HepG2 (cell line): ENCODE measurements at regions not wholly inside any gene's neighbourhood (a gene's known extent, or its start where the extent isn't known, plus 50 kb on each side); places are given as distances from the start of the nearest gene placed in this dataset.

Experiments used
- ATAC-seq: fragments of 200-7000 bp; cut with Tn5 transposase; 3 replicates; pipeline ENCODE4 v1.9.1; 2020; ENCODE audit warnings: mild to moderate bottlenecking, moderate library complexity
- BruUV-seq: library from RNA; stranded (reverse); fragments of 400-500 nt; replicated peaks from 2 replicates; lab custom pipeline; 2021; lab: Mats Ljungman, UMichigan
- CTCF ChIA-PET: fragments of 300-600 bp; formaldehyde crosslinking; extraction: SDS; loops from one replicate; lab custom pipeline; 2021; ENCODE audit warnings: low total read pairs, inconsistent platforms, low intra/inter-chr PET ratio; lab: Yijun Ruan, JAX
- POLR2A ChIA-PET: fragments of 350-600 bp; sonication (Branson Sonifier 250); formaldehyde crosslinking; loops from one replicate; lab custom pipeline; 2020; ENCODE audit warnings: antibody characterized with exemption, inconsistent platforms; lab: Yijun Ruan, JAX
- DNase-seq: peaks from one replicate; pipeline ENCODE4 v3.0.0-alpha.2; 2015; ENCODE audit warnings: low spot score
- FAIRE-seq: peaks from 3 replicates; lab custom pipeline; 2011; peaks lifted over from hg19 to GRCh38; lab: Jason Lieb, UNC
- H2AFZ ChIP-seq: one replicate; pipeline ENCODE4 v1.6.1; 2011; ENCODE audit warnings: low read length, inconsistent platforms
- H3K27ac ChIP-seq: fragments of 300-600 bp; 3 replicates; pipeline ENCODE4 v1.8.0; 2011; ENCODE audit warnings: mixed run types, mild to moderate bottlenecking, mixed read lengths, low read length, inconsistent platforms; ENCODE audit not compliant: insufficient read depth; ENCODE audit errors: extremely low read length
- H3K27me3 ChIP-seq, 2 experiments: fragments of 200-600 bp in 1 of 2; 2 replicates in 1 of 2; 3 replicates in 1 of 2; pipeline versions ENCODE4 v1.6.0 to v1.8.0; 2011; ENCODE audit warnings: low read length in 2 of 2, mild to moderate bottlenecking in 2 of 2, moderate library complexity in 2 of 2, inconsistent platforms in 1 of 2; ENCODE audit not compliant: insufficient read depth in 2 of 2, control insufficient read depth in 1 of 2
- H3K36me3 ChIP-seq, 2 experiments: fragments of 200-600 bp in 1 of 2; replicated peaks in 1 of 2; 2 replicates in 1 of 2; 3 replicates in 1 of 2; pipeline versions ENCODE4 v1.5.1 to v1.8.0; 2011; ENCODE audit warnings: low read length in 2 of 2, inconsistent platforms in 1 of 2; ENCODE audit not compliant: insufficient read depth in 2 of 2, control insufficient read depth in 1 of 2
- H3K4me1 ChIP-seq: 2 replicates; pipeline ENCODE4 v1.5.1; 2012; ENCODE audit warnings: low read length, inconsistent platforms; ENCODE audit not compliant: insufficient read depth
- H3K4me2 ChIP-seq: 2 replicates; pipeline ENCODE4 v1.6.0; 2011; ENCODE audit warnings: low read depth, low read length, inconsistent platforms
- H3K4me3 ChIP-seq, 3 experiments: fragments of 200-600 bp in 1 of 3; sonication (generic), shearing (Covaris generic) in 1 of 3; replicated peaks in 1 of 3; 2 replicates each; pipeline ENCODE4 v1.5.1; 2011 to 2016; ENCODE audit warnings: low read length in 3 of 3, inconsistent platforms in 2 of 3, low read depth in 2 of 3, mild to moderate bottlenecking in 2 of 3, control low read depth in 1 of 3, mixed read lengths in 1 of 3; ENCODE audit not compliant: insufficient read depth in 1 of 3
- H3K79me2 ChIP-seq: one replicate; pipeline ENCODE4 v1.6.1; 2011; ENCODE audit warnings: low read length, inconsistent platforms; ENCODE audit not compliant: insufficient read depth
- H3K9ac ChIP-seq: 2 replicates; pipeline ENCODE4 v1.6.0; 2011; ENCODE audit warnings: mild to moderate bottlenecking, low read depth, low read length, inconsistent platforms; ENCODE audit not compliant: insufficient read depth
- H3K9me3 ChIP-seq: 2 replicates; pipeline ENCODE4 v1.5.1; 2012; ENCODE audit warnings: mild to moderate bottlenecking, low read length
- H4K20me1 ChIP-seq: 2 replicates; pipeline ENCODE4 v1.6.0; 2011; ENCODE audit warnings: inconsistent platforms, mild to moderate bottlenecking, low read length, moderate library complexity; ENCODE audit not compliant: insufficient read depth
- KLF11 ChIP-seq: IDR thresholded peaks from 2 replicates; pipeline ENCODE4 v1.6.1; 2016; ENCODE audit warnings: missing compliant biosample characterization
- NFE2L2 ChIP-seq: fragments of 150-350 bp; IDR thresholded peaks from 2 replicates; pipeline ENCODE4 v1.6.1; 2014; ENCODE audit warnings: low read length
- PHF20 ChIP-seq: sonication (generic); formaldehyde crosslinking; IDR thresholded peaks from 2 replicates; pipeline ENCODE4 v1.5.0; 2020; ENCODE audit warnings: mild to moderate bottlenecking, missing genetic modification reagents
- ZNF703 ChIP-seq: sonication (generic); formaldehyde crosslinking; IDR thresholded peaks from 2 replicates; pipeline ENCODE4 v1.5.1; 2020; ENCODE audit warnings: missing genetic modification reagents, mild to moderate bottlenecking, moderate library complexity, borderline replicate concordance
- WGBS: methylation state at CpG from one replicate; pipeline ENCODE4 v1.1.6; 2017; ENCODE audit warnings: low lambda C conversion rate; 5-methylcytosine and 5-hydroxymethylcytosine counted together
- in situ Hi-C: cut with HindIII; loops from 2 replicates; pipeline ENCODE4 v1.10.0; 2017; ENCODE audit warnings: low pct_unique_long_range_greater_than_20kb; ENCODE audit not compliant: extremely low pct_ligation_motif_present
- intact Hi-C: fragments of 100-400 bp; cut with micrococcal nuclease; formaldehyde crosslinking; loops from one replicate; pipeline ENCODE4 v1.10.0; 2022; ENCODE audit not compliant: unreplicated experiment
- TF ChIP-seq, protein P1 (sequence below), 2 experiments: sonication (generic) in 1 of 2; formaldehyde crosslinking in 1 of 2; IDR thresholded peaks; 2 replicates each; pipeline versions ENCODE4 v1.4.0 to v1.6.1; 2018 to 2020; ENCODE audit warnings: missing genetic modification reagents in 2 of 2, borderline replicate concordance in 1 of 2, low read depth in 1 of 2, mild to moderate bottlenecking in 1 of 2, missing biosample characterization in 1 of 2
- TF ChIP-seq, protein P2 (sequence below): IDR thresholded peaks from 2 replicates; pipeline ENCODE4 v1.6.1; 2016; ENCODE audit warnings: control low read depth
- TF ChIP-seq, protein P3 (sequence below): sonication (generic); formaldehyde crosslinking; IDR thresholded peaks from 2 replicates; pipeline ENCODE4 v1.4.0; 2020; ENCODE audit warnings: missing genetic modification reagents, low read depth, mild to moderate bottlenecking, borderline replicate concordance
- TF ChIP-seq, protein P4 (sequence below), 2 experiments: IDR thresholded peaks; 2 replicates each; pipeline ENCODE4 v1.6.1; 2011 to 2012; ENCODE audit warnings: low read length in 2 of 2, borderline replicate concordance in 1 of 2, low read depth in 1 of 2, mild to moderate bottlenecking in 1 of 2, moderate library complexity in 1 of 2
- TF ChIP-seq, protein P5 (sequence below): sonication (generic); formaldehyde crosslinking; IDR thresholded peaks from 2 replicates; pipeline ENCODE4 v1.4.0; 2020; ENCODE audit warnings: mild to moderate bottlenecking, missing genetic modification reagents

DNA sequence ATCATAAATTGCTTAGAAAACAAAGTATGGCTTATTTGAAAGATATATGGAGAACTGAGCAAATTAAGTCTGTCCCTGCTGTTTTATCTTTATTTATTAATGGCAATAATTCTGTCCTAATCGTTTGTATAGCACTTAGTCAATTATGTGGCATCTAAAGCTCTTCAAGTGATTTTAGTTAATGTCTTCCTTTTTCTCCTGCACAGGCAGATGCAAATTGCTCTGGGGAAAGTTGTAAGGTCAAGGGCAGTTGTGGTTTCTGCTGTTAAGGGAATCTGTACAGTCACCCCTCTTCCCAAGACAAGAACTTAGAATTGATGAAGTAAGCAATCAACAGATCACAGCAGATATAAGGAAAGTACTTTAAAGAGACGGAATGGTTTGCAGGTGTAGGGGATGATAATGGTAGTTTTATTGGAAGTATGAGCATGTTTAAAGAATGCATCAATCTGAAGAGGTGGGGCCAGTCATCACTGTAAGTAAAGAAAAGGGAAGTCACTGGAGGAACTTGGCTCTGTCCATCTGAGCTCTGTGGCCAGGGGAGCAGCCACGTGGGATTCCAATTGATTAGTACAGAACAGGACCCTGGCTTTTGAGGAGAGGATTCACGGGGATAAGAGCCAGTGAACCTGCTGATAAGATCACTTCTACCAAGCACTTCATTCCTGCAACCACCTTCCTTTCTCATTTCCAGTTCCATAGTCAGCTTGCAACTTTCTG is 116.0 kb upstream of the KCNJ6 start (continued):
- TF ChIP-seq, protein P1, sequence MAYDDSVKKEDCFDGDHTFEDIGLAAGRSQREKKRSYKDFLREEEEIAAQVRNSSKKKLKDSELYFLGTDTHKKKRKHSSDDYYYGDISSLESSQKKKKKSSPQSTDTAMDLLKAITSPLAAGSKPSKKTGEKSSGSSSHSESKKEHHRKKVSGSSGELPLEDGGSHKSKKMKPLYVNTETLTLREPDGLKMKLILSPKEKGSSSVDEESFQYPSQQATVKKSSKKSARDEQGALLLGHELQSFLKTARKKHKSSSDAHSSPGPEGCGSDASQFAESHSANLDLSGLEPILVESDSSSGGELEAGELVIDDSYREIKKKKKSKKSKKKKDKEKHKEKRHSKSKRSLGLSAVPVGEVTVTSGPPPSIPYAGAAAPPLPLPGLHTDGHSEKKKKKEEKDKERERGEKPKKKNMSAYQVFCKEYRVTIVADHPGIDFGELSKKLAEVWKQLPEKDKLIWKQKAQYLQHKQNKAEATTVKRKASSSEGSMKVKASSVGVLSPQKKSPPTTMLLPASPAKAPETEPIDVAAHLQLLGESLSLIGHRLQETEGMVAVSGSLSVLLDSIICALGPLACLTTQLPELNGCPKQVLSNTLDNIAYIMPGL (CRISPR knock-in tag; IDR thresholded peaks at IDR 0.05; ENCODE audit: borderline replicate concordance in 1 of 2, low read depth in 1 of 2): no peak
- TF ChIP-seq NFE2L2: no peak
- no peak for TF ChIP-seq KLF11 (CRISPR knock-in tag)
- no peak for TF ChIP-seq ZNF703 (CRISPR knock-in tag)

DNA sequence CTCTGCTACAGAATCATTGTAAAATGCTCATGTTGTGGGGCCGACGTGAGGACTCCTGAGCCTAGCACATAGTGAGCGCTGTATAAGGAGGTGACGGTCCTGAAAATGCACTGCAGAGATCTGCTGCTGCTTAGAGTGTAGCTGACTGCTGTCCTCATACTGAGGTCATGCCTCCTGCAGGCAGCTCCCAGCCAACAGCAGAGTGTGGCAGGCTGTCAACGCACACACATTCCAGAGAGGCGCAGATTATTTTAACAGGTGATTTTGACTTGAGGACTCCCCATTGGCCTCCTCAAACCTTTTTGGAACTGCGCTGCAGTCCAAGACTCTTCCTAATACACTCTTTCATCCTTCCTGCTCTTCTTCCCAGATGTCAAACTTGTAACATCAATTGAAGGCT is 119.8 kb upstream of the KCNJ6 start:
- in situ Hi-C loops: no loop called here
- H3K27ac ChIP-seq: no peak overlapping the region
- CTCF ChIA-PET: no interaction called here

More for the DNA sequence above, 119.8 kb upstream of the KCNJ6 start:
- Histone ChIP-seq H3K4me1 (no peaks in the 10 kb centered on the region), H3K9ac (no peak overlapping the region), H2AFZ (no peak overlapping the region), H3K36me3 (no peaks in the 10 kb centered on the region), H3K9me3 (no peaks in the 10 kb centered on the region), H4K20me1 (no peaks in the 10 kb centered on the region), H3K79me2 (no peaks in the 10 kb centered on the region), H3K4me2 (no peak overlapping the region), H3K4me3 (no peak overlapping the region), H3K27me3 (no peaks in the 10 kb centered on the region)
- 64% methylated on average over 6 of the region's 7 CpGs for WGBS
- no peak for FAIRE-seq
- intact Hi-C loops: no loop called here
- TF ChIP-seq, protein P2, sequence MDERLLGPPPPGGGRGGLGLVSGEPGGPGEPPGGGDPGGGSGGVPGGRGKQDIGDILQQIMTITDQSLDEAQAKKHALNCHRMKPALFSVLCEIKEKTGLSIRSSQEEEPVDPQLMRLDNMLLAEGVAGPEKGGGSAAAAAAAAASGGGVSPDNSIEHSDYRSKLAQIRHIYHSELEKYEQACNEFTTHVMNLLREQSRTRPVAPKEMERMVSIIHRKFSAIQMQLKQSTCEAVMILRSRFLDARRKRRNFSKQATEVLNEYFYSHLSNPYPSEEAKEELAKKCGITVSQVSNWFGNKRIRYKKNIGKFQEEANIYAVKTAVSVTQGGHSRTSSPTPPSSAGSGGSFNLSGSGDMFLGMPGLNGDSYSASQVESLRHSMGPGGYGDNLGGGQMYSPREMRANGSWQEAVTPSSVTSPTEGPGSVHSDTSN: no peak
- TF ChIP-seq, protein P3, sequence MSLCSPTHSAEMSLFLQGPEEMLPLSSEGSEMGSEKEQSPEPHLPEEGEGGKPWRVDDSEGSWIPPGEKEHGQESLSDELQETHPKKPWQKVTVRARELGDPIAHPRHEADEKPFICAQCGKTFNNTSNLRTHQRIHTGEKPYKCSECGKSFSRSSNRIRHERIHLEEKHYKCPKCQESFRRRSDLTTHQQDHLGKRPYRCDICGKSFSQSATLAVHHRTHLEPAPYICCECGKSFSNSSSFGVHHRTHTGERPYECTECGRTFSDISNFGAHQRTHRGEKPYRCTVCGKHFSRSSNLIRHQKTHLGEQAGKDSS: no peak
- TF ChIP-seq, protein P4, sequence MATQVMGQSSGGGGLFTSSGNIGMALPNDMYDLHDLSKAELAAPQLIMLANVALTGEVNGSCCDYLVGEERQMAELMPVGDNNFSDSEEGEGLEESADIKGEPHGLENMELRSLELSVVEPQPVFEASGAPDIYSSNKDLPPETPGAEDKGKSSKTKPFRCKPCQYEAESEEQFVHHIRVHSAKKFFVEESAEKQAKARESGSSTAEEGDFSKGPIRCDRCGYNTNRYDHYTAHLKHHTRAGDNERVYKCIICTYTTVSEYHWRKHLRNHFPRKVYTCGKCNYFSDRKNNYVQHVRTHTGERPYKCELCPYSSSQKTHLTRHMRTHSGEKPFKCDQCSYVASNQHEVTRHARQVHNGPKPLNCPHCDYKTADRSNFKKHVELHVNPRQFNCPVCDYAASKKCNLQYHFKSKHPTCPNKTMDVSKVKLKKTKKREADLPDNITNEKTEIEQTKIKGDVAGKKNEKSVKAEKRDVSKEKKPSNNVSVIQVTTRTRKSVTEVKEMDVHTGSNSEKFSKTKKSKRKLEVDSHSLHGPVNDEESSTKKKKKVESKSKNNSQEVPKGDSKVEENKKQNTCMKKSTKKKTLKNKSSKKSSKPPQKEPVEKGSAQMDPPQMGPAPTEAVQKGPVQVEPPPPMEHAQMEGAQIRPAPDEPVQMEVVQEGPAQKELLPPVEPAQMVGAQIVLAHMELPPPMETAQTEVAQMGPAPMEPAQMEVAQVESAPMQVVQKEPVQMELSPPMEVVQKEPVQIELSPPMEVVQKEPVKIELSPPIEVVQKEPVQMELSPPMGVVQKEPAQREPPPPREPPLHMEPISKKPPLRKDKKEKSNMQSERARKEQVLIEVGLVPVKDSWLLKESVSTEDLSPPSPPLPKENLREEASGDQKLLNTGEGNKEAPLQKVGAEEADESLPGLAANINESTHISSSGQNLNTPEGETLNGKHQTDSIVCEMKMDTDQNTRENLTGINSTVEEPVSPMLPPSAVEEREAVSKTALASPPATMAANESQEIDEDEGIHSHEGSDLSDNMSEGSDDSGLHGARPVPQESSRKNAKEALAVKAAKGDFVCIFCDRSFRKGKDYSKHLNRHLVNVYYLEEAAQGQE (IDR thresholded peaks at IDR 0.05; ENCODE audit: borderline replicate concordance in 1 of 2, low read depth in 1 of 2, low read length in 2 of 2): no peak
- TF ChIP-seq, protein P5, sequence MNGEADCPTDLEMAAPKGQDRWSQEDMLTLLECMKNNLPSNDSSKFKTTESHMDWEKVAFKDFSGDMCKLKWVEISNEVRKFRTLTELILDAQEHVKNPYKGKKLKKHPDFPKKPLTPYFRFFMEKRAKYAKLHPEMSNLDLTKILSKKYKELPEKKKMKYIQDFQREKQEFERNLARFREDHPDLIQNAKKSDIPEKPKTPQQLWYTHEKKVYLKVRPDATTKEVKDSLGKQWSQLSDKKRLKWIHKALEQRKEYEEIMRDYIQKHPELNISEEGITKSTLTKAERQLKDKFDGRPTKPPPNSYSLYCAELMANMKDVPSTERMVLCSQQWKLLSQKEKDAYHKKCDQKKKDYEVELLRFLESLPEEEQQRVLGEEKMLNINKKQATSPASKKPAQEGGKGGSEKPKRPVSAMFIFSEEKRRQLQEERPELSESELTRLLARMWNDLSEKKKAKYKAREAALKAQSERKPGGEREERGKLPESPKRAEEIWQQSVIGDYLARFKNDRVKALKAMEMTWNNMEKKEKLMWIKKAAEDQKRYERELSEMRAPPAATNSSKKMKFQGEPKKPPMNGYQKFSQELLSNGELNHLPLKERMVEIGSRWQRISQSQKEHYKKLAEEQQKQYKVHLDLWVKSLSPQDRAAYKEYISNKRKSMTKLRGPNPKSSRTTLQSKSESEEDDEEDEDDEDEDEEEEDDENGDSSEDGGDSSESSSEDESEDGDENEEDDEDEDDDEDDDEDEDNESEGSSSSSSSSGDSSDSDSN (CRISPR knock-in tag): no peak
- no peak for TF ChIP-seq PHF20 (CRISPR knock-in tag)
- no TSS peak for BruUV-seq
- no peak for ATAC-seq
- POLR2A ChIA-PET: no interaction called here
- DNase-seq: no peak
